Suprapubic skin (tissue), 3 donors: ENCODE measurements at regions not wholly inside any gene's neighbourhood (a gene's known extent, or its start where the extent isn't known, plus 50 kb on each side); places are given as distances from the start of the nearest gene placed in this dataset.

ENCODE experiments used
- POLR2AphosphoS5 ChIP-seq, 3 donors: sonication (generic); formaldehyde crosslinking; IDR thresholded peaks; one replicate each; pipeline ENCODE4 v1.6.1; 2017; ENCODE audit warnings: antibody characterized with exemption in 3 of 3
- TF ChIP-seq, protein P1 (sequence below), 2 donors: fragments of 200-600 bp in 1 of 2; fragments of 450-650 bp in 1 of 2; sonication (generic) in 1 of 2; IDR thresholded peaks; one replicate each; pipeline ENCODE4 v1.5.1; 2016 to 2019; ENCODE audit warnings: antibody characterized with exemption in 2 of 2, mild to moderate bottlenecking in 1 of 2, moderate library complexity in 1 of 2

DNA sequence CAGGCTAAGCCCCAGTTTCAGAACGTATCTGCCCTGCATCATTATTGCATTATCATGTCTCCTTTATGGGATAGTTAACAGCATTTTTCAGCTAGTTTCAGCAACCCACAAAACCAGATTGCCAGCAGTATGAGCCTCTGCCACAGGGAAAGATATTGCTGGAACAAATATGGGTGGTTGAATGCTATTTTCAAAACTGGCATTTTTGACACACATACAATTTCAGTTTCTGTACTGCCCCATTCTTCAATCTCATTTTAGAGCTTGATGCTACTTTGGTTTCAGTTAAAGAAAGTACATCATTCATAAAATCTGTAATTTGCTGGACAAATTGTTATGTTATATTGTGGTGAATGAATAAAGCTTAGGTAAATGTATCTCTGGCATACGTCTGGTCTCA is 1037.5 kb downstream of the NAALADL2 start:
- TF ChIP-seq, protein P1, sequence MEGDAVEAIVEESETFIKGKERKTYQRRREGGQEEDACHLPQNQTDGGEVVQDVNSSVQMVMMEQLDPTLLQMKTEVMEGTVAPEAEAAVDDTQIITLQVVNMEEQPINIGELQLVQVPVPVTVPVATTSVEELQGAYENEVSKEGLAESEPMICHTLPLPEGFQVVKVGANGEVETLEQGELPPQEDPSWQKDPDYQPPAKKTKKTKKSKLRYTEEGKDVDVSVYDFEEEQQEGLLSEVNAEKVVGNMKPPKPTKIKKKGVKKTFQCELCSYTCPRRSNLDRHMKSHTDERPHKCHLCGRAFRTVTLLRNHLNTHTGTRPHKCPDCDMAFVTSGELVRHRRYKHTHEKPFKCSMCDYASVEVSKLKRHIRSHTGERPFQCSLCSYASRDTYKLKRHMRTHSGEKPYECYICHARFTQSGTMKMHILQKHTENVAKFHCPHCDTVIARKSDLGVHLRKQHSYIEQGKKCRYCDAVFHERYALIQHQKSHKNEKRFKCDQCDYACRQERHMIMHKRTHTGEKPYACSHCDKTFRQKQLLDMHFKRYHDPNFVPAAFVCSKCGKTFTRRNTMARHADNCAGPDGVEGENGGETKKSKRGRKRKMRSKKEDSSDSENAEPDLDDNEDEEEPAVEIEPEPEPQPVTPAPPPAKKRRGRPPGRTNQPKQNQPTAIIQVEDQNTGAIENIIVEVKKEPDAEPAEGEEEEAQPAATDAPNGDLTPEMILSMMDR (IDR thresholded peaks at IDR 0.05) = no peak
- no peak for TF ChIP-seq POLR2AphosphoS5 (IDR thresholded peaks at IDR 0.05)
